Mucosa of rectum (tissue), 2 donors: ENCODE measurements at regions not wholly inside any gene's neighbourhood (a gene's known extent, or its start where the extent isn't known, plus 50 kb on each side); places are given as distances from the start of the nearest gene placed in this dataset.

Source experiments
- H3K27ac ChIP-seq, 2 donors: one replicate each; pipeline ENCODE4 v1.7.0; 2013; ENCODE audit warnings: inconsistent platforms in 2 of 2, low read depth in 2 of 2, low read length in 2 of 2
- H3K27me3 ChIP-seq, 2 donors: one replicate each; pipeline ENCODE4 v1.7.0; 2013; ENCODE audit warnings: low read length in 2 of 2; ENCODE audit not compliant: control insufficient read depth in 2 of 2, insufficient read depth in 2 of 2
- H3K36me3 ChIP-seq, 2 donors: one replicate each; pipeline ENCODE4 v1.7.0; 2013; ENCODE audit warnings: low read length in 2 of 2; ENCODE audit not compliant: control insufficient read depth in 2 of 2, insufficient read depth in 2 of 2
- H3K4me1 ChIP-seq, 2 donors: one replicate each; pipeline ENCODE4 v1.7.0; 2013; ENCODE audit warnings: low read length in 2 of 2, mild to moderate bottlenecking in 1 of 2; ENCODE audit not compliant: control insufficient read depth in 2 of 2, insufficient read depth in 2 of 2
- H3K4me3 ChIP-seq, 2 donors: one replicate each; pipeline ENCODE4 v1.7.0; 2013; ENCODE audit warnings: low read length in 2 of 2
- H3K9ac ChIP-seq, 2 donors: one replicate each; pipeline ENCODE4 v1.7.0; 2013; ENCODE audit warnings: low read length in 2 of 2, low read depth in 1 of 2, mild to moderate bottlenecking in 1 of 2
- H3K9me3 ChIP-seq, 2 donors: one replicate each; pipeline ENCODE4 v1.7.0; 2013; ENCODE audit warnings: low read length in 2 of 2; ENCODE audit not compliant: control insufficient read depth in 2 of 2
- donor health status: healthy.
- donor health status: Normal muscosa, but diverticular disease.

- Histone ChIP-seq H3K4me3 (no peak overlapping the region), H3K9me3 (no peaks in the 10 kb centered on the region), H3K4me1 (no peaks in the 10 kb centered on the region), H3K36me3 (no peaks in the 10 kb centered on the region), H3K27ac (no peak overlapping the region), H3K27me3 (no peaks in the 10 kb centered on the region), H3K9ac (no peak overlapping the region)
Measured at GRCh38 chr2:193946806-193947205, 1710.2 kb upstream of the SLC39A10 start.

GRCh38 chr2:193943406-193943960 is 1713.5 kb upstream of the SLC39A10 start:
- no peaks in the 10 kb centered on the region for H3K36me3 ChIP-seq
- H3K4me3 ChIP-seq = no peak overlapping the region
- no peaks in the 10 kb centered on the region for H3K27me3 ChIP-seq
- H3K4me1 ChIP-seq = no peaks in the 10 kb centered on the region
- no peak overlapping the region for H3K27ac ChIP-seq
- no peaks in the 10 kb centered on the region for H3K9me3 ChIP-seq
- H3K9ac ChIP-seq = no peak overlapping the region

GRCh38 chr2:193935114-193935513 is 1721.9 kb upstream of the SLC39A10 start:
- H3K9ac ChIP-seq = no peak overlapping the region
- no peaks in the 10 kb centered on the region for H3K27me3 ChIP-seq
- H3K4me3 ChIP-seq = no peak overlapping the region
- H3K4me1 ChIP-seq = no peaks in the 10 kb centered on the region
- no peak overlapping the region for H3K27ac ChIP-seq
- H3K36me3 ChIP-seq = no peaks in the 10 kb centered on the region
- H3K9me3 ChIP-seq = no peaks in the 10 kb centered on the region

GRCh38 chr2:193929131-193929530 is 1727.9 kb upstream of the SLC39A10 start:
- no peak overlapping the region for H3K27ac ChIP-seq
- H3K9ac ChIP-seq = no peak overlapping the region
- no peak overlapping the region for H3K4me3 ChIP-seq
- no peaks in the 10 kb centered on the region for H3K9me3 ChIP-seq
- no peaks in the 10 kb centered on the region for H3K27me3 ChIP-seq
- H3K36me3 ChIP-seq = no peaks in the 10 kb centered on the region
- H3K4me1 ChIP-seq = no peaks in the 10 kb centered on the region

- Histone ChIP-seq H3K36me3 (no peaks in the 10 kb centered on the region), H3K4me3 (no peak overlapping the region), H3K9me3 (no peaks in the 10 kb centered on the region), H3K27me3 (no peaks in the 10 kb centered on the region), H3K9ac (no peak overlapping the region), H3K4me1 (no peaks in the 10 kb centered on the region), H3K27ac (no peak overlapping the region)
Measured at GRCh38 chr2:193907561-193907960, 1712.8 kb upstream of the TMEFF2 start.

GRCh38 chr2:193900292-193900691 is 1705.6 kb upstream of the TMEFF2 start:
- Histone ChIP-seq H3K27ac (no peak overlapping the region), H3K9ac (no peak overlapping the region), H3K36me3 (no peaks in the 10 kb centered on the region), H3K4me1 (no peaks in the 10 kb centered on the region), H3K27me3 (no peaks in the 10 kb centered on the region), H3K9me3 (no peaks in the 10 kb centered on the region), H3K4me3 (no peak overlapping the region)

GRCh38 chr2:193895226-193895625 is 1700.5 kb upstream of the TMEFF2 start:
- Histone ChIP-seq H3K4me3 (no peak overlapping the region), H3K27me3 (no peaks in the 10 kb centered on the region), H3K9me3 (no peaks in the 10 kb centered on the region), H3K4me1 (no peaks in the 10 kb centered on the region), H3K9ac (no peak overlapping the region), H3K27ac (no peak overlapping the region), H3K36me3 (no peaks in the 10 kb centered on the region)

GRCh38 chr2:193894081-193894480 is 1699.3 kb upstream of the TMEFF2 start:
- Histone ChIP-seq H3K4me3 (no peak overlapping the region), H3K36me3 (no peaks in the 10 kb centered on the region), H3K9me3 (no peaks in the 10 kb centered on the region), H3K27me3 (no peaks in the 10 kb centered on the region), H3K4me1 (no peaks in the 10 kb centered on the region), H3K9ac (no peak overlapping the region), H3K27ac (no peak overlapping the region)

- H3K4me3 ChIP-seq = no peak overlapping the region
- H3K36me3 ChIP-seq = no peaks in the 10 kb centered on the region
- H3K27me3 ChIP-seq = no peaks in the 10 kb centered on the region
- no peaks in the 10 kb centered on the region for H3K4me1 ChIP-seq
- H3K9me3 ChIP-seq = no peaks in the 10 kb centered on the region
- H3K27ac ChIP-seq = no peak overlapping the region
- H3K9ac ChIP-seq = no peak overlapping the region
Measured at GRCh38 chr2:193891023-193891422, 1696.3 kb upstream of the TMEFF2 start.

GRCh38 chr2:193885419-193885818 is 1690.7 kb upstream of the TMEFF2 start:
- no peaks in the 10 kb centered on the region for H3K9me3 ChIP-seq
- no peaks in the 10 kb centered on the region for H3K36me3 ChIP-seq
- no peak overlapping the region for H3K9ac ChIP-seq
- H3K4me1 ChIP-seq = no peaks in the 10 kb centered on the region
- no peak overlapping the region for H3K4me3 ChIP-seq
- no peaks in the 10 kb centered on the region for H3K27me3 ChIP-seq
- no peak overlapping the region for H3K27ac ChIP-seq

GRCh38 chr2:193883820-193884219 is 1689.1 kb upstream of the TMEFF2 start:
- Histone ChIP-seq H3K27me3 (no peaks in the 10 kb centered on the region), H3K4me1 (no peaks in the 10 kb centered on the region), H3K4me3 (no peak overlapping the region), H3K36me3 (no peaks in the 10 kb centered on the region), H3K27ac (no peak overlapping the region), H3K9ac (no peak overlapping the region), H3K9me3 (no peaks in the 10 kb centered on the region)
